Trophoblast cell (in vitro differentiated cells and primary cell): ENCODE measurements at regions not wholly inside any gene's neighbourhood (a gene's known extent, or its start where the extent isn't known, plus 50 kb on each side); places are given as distances from the start of the nearest gene placed in this dataset.

Experiments
- DNase-seq, 2 donors: peaks; one replicate each; pipeline ENCODE4 v3.0.0-alpha.2; 2016
- H2AFZ ChIP-seq: 2 replicates; pipeline ENCODE4 v1.6.1; 2013; ENCODE audit warnings: low read length, moderate library complexity, mild to moderate bottlenecking; ENCODE audit not compliant: insufficient read depth, poor library complexity
- H2AK5ac ChIP-seq: 2 replicates; pipeline ENCODE4 v1.6.1; 2013; ENCODE audit warnings: mild to moderate bottlenecking, low read length
- H2BK120ac ChIP-seq: 2 replicates; pipeline ENCODE4 v1.6.1; 2013; ENCODE audit warnings: low read length, mild to moderate bottlenecking, moderate library complexity; ENCODE audit not compliant: insufficient read depth, poor library complexity
- H2BK12ac ChIP-seq: 2 replicates; pipeline ENCODE4 v1.6.1; 2013; ENCODE audit warnings: mild to moderate bottlenecking, low read length, moderate library complexity
- H2BK5ac ChIP-seq: 2 replicates; pipeline ENCODE4 v1.6.1; 2013; ENCODE audit warnings: low read length, low read depth, moderate library complexity, mild to moderate bottlenecking; ENCODE audit not compliant: poor library complexity
- H3K14ac ChIP-seq: 2 replicates; pipeline ENCODE4 v1.6.1; 2013; ENCODE audit warnings: mild to moderate bottlenecking, low read length
- H3K18ac ChIP-seq: 2 replicates; pipeline ENCODE4 v1.6.1; 2013; ENCODE audit warnings: mild to moderate bottlenecking, low read length
- H3K23ac ChIP-seq: 2 replicates; pipeline ENCODE4 v1.6.1; 2013; ENCODE audit warnings: low read length
- H3K27ac ChIP-seq: 2 replicates; pipeline ENCODE4 v1.5.1; 2013; ENCODE audit warnings: low read depth, mild to moderate bottlenecking, inconsistent platforms, low read length, moderate library complexity
- H3K27me3 ChIP-seq: 2 replicates; pipeline ENCODE4 v1.6.1; 2013; ENCODE audit warnings: inconsistent platforms, mild to moderate bottlenecking, low read length, moderate library complexity; ENCODE audit not compliant: insufficient read depth
- H3K36me3 ChIP-seq, 2 experiments: 1 replicate in 1 of 2; 2 replicates in 1 of 2; pipeline ENCODE4 v1.6.1; 2013; ENCODE audit warnings: low read length in 2 of 2, mild to moderate bottlenecking in 2 of 2, moderate library complexity in 1 of 2; ENCODE audit not compliant: insufficient read depth in 2 of 2, control insufficient read depth in 1 of 2
- H3K4ac ChIP-seq: 2 replicates; pipeline ENCODE4 v1.6.1; 2013; ENCODE audit warnings: low read depth, mild to moderate bottlenecking, low read length, moderate library complexity
- H3K4me1 ChIP-seq, 2 experiments: 1 replicate in 1 of 2; 2 replicates in 1 of 2; pipeline ENCODE4 v1.6.1; 2013; ENCODE audit warnings: low read length in 2 of 2, mild to moderate bottlenecking in 2 of 2, moderate library complexity in 1 of 2; ENCODE audit not compliant: insufficient read depth in 2 of 2, control insufficient read depth in 1 of 2
- H3K4me2 ChIP-seq: 2 replicates; pipeline ENCODE4 v1.6.1; 2013; ENCODE audit warnings: inconsistent platforms, mild to moderate bottlenecking, low read length, moderate library complexity
- H3K4me3 ChIP-seq: 2 replicates; pipeline ENCODE4 v1.5.1; 2013; ENCODE audit warnings: mild to moderate bottlenecking, low read depth, low read length, inconsistent platforms
- H3K79me1 ChIP-seq: one replicate; pipeline ENCODE4 v1.6.1; 2013; ENCODE audit warnings: low read length
- H3K79me2 ChIP-seq: 2 replicates; pipeline ENCODE4 v1.6.1; 2013; ENCODE audit warnings: low read length, mild to moderate bottlenecking; ENCODE audit not compliant: control insufficient read depth, insufficient read depth, poor library complexity
- H3K9ac ChIP-seq: 2 replicates; pipeline ENCODE4 v1.6.1; 2013; ENCODE audit warnings: mild to moderate bottlenecking, low read length
- H3K9me3 ChIP-seq: 2 replicates; pipeline ENCODE4 v1.6.1; 2013; ENCODE audit warnings: low read depth, mild to moderate bottlenecking, control low read depth, inconsistent platforms, low read length; ENCODE audit not compliant: insufficient read depth
- H4K12ac ChIP-seq: 2 replicates; pipeline ENCODE4 v1.6.1; 2013; ENCODE audit warnings: low read depth, mild to moderate bottlenecking, low read length, moderate library complexity
- H4K8ac ChIP-seq: 2 replicates; pipeline ENCODE4 v1.6.1; 2013; ENCODE audit warnings: low read depth, mild to moderate bottlenecking, low read length, moderate library complexity
- H4K91ac ChIP-seq: one replicate; pipeline ENCODE4 v1.6.1; 2013; ENCODE audit warnings: low read depth, mild to moderate bottlenecking, low read length, moderate library complexity
- WGBS: extraction: QIAGEN DNeasy Blood & Tissue Kit; methylation state at CpG from one replicate; pipeline ENCODE4 v1.1.7; 2013; ENCODE audit warnings: missing lambda C conversion rate; ENCODE audit not compliant: insufficient read length, insufficient coverage; ENCODE audit errors: extremely low coverage; 5-methylcytosine and 5-hydroxymethylcytosine counted together

DNA sequence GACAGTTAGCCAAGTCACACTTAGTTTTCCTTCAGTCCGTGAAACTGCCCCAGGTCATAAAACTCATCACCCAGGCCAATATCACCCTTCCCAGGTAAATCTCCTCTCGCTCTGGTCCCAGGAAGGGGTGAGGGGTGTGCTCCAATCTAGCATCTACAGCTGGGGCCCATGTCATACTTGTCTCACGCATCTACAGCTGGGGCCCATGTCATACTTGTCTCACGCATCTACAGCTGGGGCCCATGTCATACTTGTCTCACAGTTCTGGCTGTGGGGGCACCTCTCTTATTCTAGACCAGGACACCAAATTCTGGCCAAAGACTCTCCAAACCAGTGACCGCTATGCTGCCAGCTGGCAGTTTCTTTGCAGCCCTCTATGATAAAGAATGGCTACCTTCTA is 123.3 kb upstream of the DLGAP1 start:
- no peak overlapping the region for H4K91ac ChIP-seq

DNA sequence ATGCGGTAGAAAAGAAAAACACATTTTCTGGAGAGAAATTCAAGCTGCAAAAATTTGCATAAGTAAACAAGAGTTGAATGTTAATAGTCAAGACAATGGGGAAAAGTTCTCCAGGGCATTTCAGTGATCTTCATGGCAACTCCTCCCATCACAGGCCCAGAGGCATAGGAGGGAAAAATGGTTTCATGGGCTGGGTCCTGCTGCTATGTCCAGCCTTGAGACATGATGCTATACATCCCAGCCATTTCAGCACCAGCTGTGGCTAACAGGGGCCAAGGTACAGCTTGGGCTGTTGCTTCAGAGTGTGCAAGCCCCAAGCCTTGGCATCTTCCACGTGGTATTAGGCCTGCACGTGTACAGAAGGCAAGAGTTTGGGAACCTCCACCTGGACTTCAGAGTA is 118.6 kb upstream of the DLGAP1 start:
- no CpG with 5 or more reads among the region's 3 CpGs for WGBS
- Histone ChIP-seq H2AK5ac (no peak overlapping the region), H3K14ac (no peak overlapping the region), H3K4ac (no peak overlapping the region), H3K4me1 (no peaks in the 10 kb centered on the region), H3K4me2 (no peak overlapping the region), H4K8ac (no peak overlapping the region), H3K23ac (no peak overlapping the region), H2AFZ (no peak overlapping the region), H3K36me3 (no peaks in the 10 kb centered on the region), H3K18ac (no peak overlapping the region), H3K27me3 (no peaks in the 10 kb centered on the region), H2BK12ac (no peak overlapping the region), H3K9me3 (peaks cover 9% of the 10 kb centered on the region), H2BK120ac (no peak overlapping the region), H3K79me2 (no peaks in the 10 kb centered on the region), H4K12ac (no peak overlapping the region), H4K91ac (no peak overlapping the region), H3K4me3 (no peak overlapping the region), H2BK5ac (no peak overlapping the region), H3K27ac (no peak overlapping the region), H3K79me1 (no peaks in the 10 kb centered on the region), H3K9ac (no peak overlapping the region)
- no peak for DNase-seq

More for the DNA sequence above, 123.3 kb upstream of the DLGAP1 start:
- Histone ChIP-seq H3K79me2 (no peaks in the 10 kb centered on the region), H2BK12ac (no peak overlapping the region), H2BK120ac (no peak overlapping the region), H2BK5ac (no peak overlapping the region), H4K8ac (no peak overlapping the region), H3K4me3 (no peak overlapping the region), H3K9me3 (peaks cover 9% of the 10 kb centered on the region), H3K36me3 (no peaks in the 10 kb centered on the region), H3K27me3 (no peaks in the 10 kb centered on the region), H3K79me1 (no peaks in the 10 kb centered on the region), H3K14ac (no peak overlapping the region), H3K4me1 (no peaks in the 10 kb centered on the region), H3K9ac (no peak overlapping the region), H3K4me2 (no peak overlapping the region), H2AFZ (no peak overlapping the region), H4K12ac (no peak overlapping the region), H3K23ac (no peak overlapping the region), H2AK5ac (no peak overlapping the region), H3K18ac (no peak overlapping the region), H3K27ac (no peak overlapping the region), H3K4ac (no peak overlapping the region)
- no CpG with 5 or more reads among the region's 5 CpGs for WGBS
- DNase-seq, result no peak

DNA sequence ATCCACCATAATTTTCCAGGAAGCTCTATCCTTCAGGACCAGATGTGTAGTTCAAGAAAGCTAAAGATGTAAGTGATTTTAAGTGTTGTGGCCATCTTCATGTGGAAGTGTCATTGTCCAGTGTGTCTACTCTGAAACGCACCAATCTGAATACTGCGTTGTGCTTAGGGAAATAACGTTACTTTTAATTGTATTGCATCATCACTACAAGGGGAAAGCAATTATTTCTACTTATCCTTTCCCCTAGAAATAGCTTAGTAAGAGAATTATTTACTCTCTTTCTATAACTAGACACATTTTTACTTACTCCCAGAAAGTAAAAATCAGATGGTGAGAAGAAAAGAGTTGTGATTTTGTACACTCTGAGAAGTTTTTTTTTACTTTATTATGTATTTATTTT is 102.4 kb upstream of the DLGAP1 start:
- Histone ChIP-seq H3K9me3 (no peaks in the 10 kb centered on the region), H3K18ac (no peak overlapping the region), H3K9ac (no peak overlapping the region), H2BK12ac (no peak overlapping the region), H3K4me3 (no peak overlapping the region), H3K36me3 (no peaks in the 10 kb centered on the region), H2BK5ac (no peak overlapping the region), H2BK120ac (no peak overlapping the region), H3K4ac (no peak overlapping the region), H3K27ac (no peak overlapping the region), H3K27me3 (no peaks in the 10 kb centered on the region), H3K14ac (no peak overlapping the region), H3K79me1 (no peaks in the 10 kb centered on the region), H4K8ac (no peak overlapping the region), H2AFZ (no peak overlapping the region), H3K4me2 (no peak overlapping the region), H3K23ac (no peak overlapping the region), H3K4me1 (no peaks in the 10 kb centered on the region), H3K79me2 (no peaks in the 10 kb centered on the region), H2AK5ac (no peak overlapping the region), H4K91ac (no peak overlapping the region), H4K12ac (no peak overlapping the region)
- no CpG with 5 or more reads among the region's 3 CpGs for WGBS
- no peak for DNase-seq

GRCh38 chr18:4551001-4551360 is 95.9 kb upstream of the DLGAP1 start:
- Histone ChIP-seq H3K27me3 (no peaks in the 10 kb centered on the region), H4K12ac (no peak overlapping the region), H2BK5ac (no peak overlapping the region), H3K36me3 (no peaks in the 10 kb centered on the region), H3K4me3 (no peak overlapping the region), H3K79me1 (no peaks in the 10 kb centered on the region), H3K4ac (no peak overlapping the region), H3K79me2 (no peaks in the 10 kb centered on the region), H3K18ac (no peak overlapping the region), H3K4me1 (no peaks in the 10 kb centered on the region), H3K9ac (no peak overlapping the region), H2BK120ac (no peak overlapping the region), H4K8ac (no peak overlapping the region), H2AK5ac (no peak overlapping the region), H3K27ac (no peak overlapping the region), H3K14ac (no peak overlapping the region), H3K4me2 (no peak overlapping the region), H2AFZ (no peak overlapping the region), H3K9me3 (no peaks in the 10 kb centered on the region), H2BK12ac (no peak overlapping the region), H4K91ac (no peak overlapping the region), H3K23ac (no peak overlapping the region)
- no peak for DNase-seq
- no CpG with 5 or more reads among the region's 1 CpG for WGBS
